BE2C (cell line): ENCODE measurements at regions not wholly inside any gene's neighbourhood (a gene's known extent, or its start where the extent isn't known, plus 50 kb on each side); places are given as distances from the start of the nearest gene placed in this dataset.

Experiments used
- DNase-seq: peaks from one replicate; pipeline ENCODE4 v3.0.0-alpha.2; 2020
- H3K27me3 ChIP-seq: fragments of 250-450 bp; sonication (Bioruptor Pico); 2 replicates; pipeline ENCODE4 v1.5.1; 2020; ENCODE audit warnings: mild to moderate bottlenecking
- H3K36me3 ChIP-seq: fragments of 250-450 bp; sonication (Bioruptor Pico); 2 replicates; pipeline ENCODE4 v1.5.1; 2020; ENCODE audit warnings: mild to moderate bottlenecking
- H3K4me1 ChIP-seq: fragments of 250-450 bp; sonication (Bioruptor Pico); 2 replicates; pipeline ENCODE4 v1.5.1; 2020
- H3K4me3 ChIP-seq: 2 replicates; pipeline ENCODE4 v1.5.1; 2011; ENCODE audit warnings: low read depth, low read length
- H3K9me3 ChIP-seq: fragments of 250-450 bp; sonication (Bioruptor Pico); 2 replicates; pipeline ENCODE4 v1.5.1; 2020
- CTCF ChIP-seq: IDR thresholded peaks from 2 replicates; pipeline ENCODE4 v1.5.1; 2012; ENCODE audit warnings: mild to moderate bottlenecking, low read depth, low read length

GRCh38 chr20:50309764-50310672, 119.4 kb downstream of the CEBPB start:
- no peak for DNase-seq
- no peak for TF ChIP-seq CTCF
- H3K4me3 ChIP-seq, result no peak overlapping the region
- H3K36me3 ChIP-seq, result no peaks in the 10 kb centered on the region
- no peaks in the 10 kb centered on the region for H3K27me3 ChIP-seq
- H3K9me3 ChIP-seq, result no peaks in the 10 kb centered on the region
- peaks cover 33% of the 10 kb centered on the region for H3K4me1 ChIP-seq

- Histone ChIP-seq H3K36me3 (no peaks in the 10 kb centered on the region), H3K27me3 (no peaks in the 10 kb centered on the region), H3K9me3 (no peaks in the 10 kb centered on the region), H3K4me3 (no peak overlapping the region), H3K4me1 (peaks cover 27% of the 10 kb centered on the region)
- TF ChIP-seq CTCF, result no peak
- no peak for DNase-seq
Observed at GRCh38 chr20:50310673-50311051, 120.0 kb downstream of the CEBPB start.

GRCh38 chr20:50311308-50312001, 120.8 kb downstream of the CEBPB start:
- no peak overlapping the region for H3K4me3 ChIP-seq
- no peaks in the 10 kb centered on the region for H3K36me3 ChIP-seq
- peaks cover 19% of the 10 kb centered on the region for H3K4me1 ChIP-seq
- DNase-seq, result no peak
- H3K9me3 ChIP-seq, result no peaks in the 10 kb centered on the region
- H3K27me3 ChIP-seq, result no peaks in the 10 kb centered on the region
- TF ChIP-seq CTCF, result no peak

- no peaks in the 10 kb centered on the region for H3K9me3 ChIP-seq
- H3K4me3 ChIP-seq, result no peak overlapping the region
- DNase-seq, result no peak
- H3K27me3 ChIP-seq, result no peaks in the 10 kb centered on the region
- TF ChIP-seq CTCF, result no peak
- peaks cover 16% of the 10 kb centered on the region for H3K4me1 ChIP-seq
- H3K36me3 ChIP-seq, result no peaks in the 10 kb centered on the region
Observed at GRCh38 chr20:50312002-50312681, 121.5 kb downstream of the CEBPB start.

- no peak for DNase-seq
- H3K4me1 ChIP-seq, result peaks cover 16% of the 10 kb centered on the region
Observed at GRCh38 chr20:50312682-50313521, 122.3 kb downstream of the CEBPB start.

More at GRCh38 chr20:50312682-50313521, 122.3 kb downstream of the CEBPB start:
- Histone ChIP-seq H3K4me3 (no peak overlapping the region), H3K36me3 (no peaks in the 10 kb centered on the region), H3K27me3 (no peaks in the 10 kb centered on the region), H3K9me3 (no peaks in the 10 kb centered on the region)
- no peak for TF ChIP-seq CTCF
